ENCODE measurements at regions not wholly inside any gene's neighbourhood (a gene's known extent, or its start where the extent isn't known, plus 50 kb on each side); places are given as distances from the start of the nearest gene placed in this dataset.

DNA sequence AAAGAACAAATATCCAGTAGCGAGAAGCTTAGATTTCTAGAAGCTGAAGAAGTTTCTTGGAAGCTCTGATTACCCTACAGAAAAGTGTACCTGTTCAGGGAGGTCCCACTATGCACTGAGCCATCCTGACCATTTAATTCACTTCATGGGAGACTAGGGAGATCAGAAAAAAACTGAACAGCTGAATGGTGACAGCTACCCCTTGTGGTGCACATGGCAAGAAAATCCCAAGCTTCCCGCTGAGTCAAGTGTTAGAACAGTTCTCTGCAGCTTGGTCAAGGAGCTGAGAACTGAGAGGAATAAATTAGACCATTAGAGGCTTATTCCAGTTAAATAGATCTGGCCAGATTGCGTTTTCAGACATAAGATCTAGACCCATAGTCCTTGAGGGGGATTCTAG lies 197.2 kb upstream of the VEPH1 start:
- DNase-seq: no peak

DNA sequence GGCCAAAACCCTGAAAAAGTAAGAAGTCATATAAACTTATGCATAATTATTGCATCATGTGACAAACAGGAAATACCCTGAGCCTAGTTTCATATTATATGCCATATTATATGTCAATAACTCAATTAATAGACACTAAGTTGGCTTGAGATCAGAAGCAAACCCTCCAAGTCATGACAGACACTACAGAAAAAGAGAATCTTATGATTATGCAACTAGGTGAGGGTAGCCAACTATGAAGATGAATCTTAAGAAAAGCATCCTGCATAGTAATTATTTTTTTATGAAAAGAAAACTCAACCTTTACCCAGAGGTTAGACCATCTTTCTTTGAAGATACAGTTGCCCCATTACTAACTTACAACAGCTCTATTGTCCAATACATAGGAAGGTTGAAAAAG lies 192.4 kb upstream of the VEPH1 start:
- DNase-seq: no peak

DNA sequence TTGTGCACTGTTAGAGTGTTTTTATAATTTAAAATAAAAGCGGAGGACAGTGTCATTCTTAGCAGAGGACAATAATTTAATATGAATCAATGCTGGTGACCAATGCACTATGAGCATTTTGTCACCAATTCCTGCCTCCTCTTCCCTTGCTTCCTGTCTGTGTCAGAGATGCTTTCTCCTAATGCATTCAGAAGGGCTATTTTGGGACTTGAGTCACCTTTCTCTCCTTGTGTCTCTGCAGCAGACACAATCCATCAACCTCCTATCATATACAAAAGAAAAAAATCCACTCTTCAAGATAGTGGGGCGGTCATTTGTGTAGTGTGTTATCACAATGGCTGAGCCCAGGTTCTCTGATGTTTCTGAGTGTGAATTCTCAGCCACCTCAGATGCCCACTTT lies 191.9 kb upstream of the VEPH1 start:
- DNase-seq: no peak

DNA sequence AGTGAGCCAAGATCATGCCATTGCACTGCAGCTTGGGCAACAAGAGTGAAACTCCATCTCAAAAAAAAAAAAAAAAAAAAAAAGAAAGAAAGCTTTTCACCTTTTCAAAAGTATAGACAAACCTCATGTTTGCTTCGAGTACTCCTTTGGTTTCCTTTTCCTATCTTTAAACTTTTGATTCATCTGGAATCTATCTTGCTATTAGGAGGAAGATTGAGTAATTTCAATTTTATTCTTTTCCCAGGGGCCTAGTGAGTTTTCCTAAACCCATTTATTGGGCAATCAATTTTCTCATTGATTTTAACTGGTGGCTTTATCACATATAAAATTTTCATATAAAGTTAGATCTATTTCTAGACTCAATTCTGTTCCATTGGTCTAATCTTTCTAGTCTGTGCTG lies 190.5 kb upstream of the VEPH1 start:
- DNase-seq: no peak

DNA sequence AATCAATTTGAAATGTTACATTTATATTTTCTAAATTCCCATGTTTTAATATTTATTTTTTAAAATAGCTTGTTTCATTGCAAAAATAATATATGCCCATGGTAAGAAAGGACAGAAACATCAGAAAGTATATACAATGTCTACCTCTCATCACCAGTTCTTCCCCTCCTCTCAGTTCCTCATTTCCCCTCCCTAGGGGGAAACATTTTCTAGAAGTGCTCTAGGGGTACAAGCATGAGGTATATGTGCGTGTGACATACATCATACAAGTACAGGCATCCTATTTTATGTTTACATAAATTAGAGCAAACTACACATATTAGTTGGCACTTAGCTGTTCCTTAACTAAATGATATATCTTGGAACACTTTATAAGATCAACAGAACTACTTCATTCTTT lies 189.3 kb upstream of the VEPH1 start:
- no peak for DNase-seq

DNA sequence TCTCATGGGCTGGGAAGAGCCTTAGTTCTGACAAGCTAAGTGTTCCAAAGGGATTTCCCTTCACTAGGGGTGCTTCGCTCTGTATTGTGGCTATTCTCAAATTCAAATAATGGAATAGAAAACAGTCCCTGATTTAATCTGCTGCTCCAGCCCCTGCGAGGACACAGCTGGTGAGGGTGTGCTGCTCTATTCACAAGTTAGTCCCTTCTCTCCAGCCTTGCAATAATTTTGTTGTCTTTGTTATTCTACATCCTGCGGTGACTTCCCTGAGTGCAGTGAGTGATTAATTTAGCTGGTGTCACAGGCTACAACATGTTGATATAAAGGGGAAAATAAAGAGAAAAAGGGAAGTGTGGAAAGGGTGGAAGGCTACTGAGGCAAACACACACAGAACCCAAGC lies 180.5 kb upstream of the VEPH1 start:
- DNase-seq: no peak

DNA sequence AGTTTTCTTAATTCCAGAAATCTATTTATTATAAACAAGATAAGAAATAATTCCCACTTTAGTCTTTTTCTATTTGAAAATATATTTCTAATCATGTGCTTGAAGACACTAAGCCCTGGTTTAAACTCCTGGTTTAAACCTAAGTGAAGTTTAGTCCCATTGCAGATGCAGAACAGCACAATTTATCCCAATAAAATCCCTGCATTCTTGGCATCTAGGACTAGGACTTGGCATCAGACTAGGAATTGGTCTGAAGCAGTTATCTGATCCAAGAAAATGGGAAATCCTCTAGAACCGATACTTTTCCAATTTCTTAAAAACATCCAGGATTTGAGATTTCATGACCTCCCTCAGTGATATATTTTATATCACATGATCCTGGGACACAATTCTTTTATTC lies 168.8 kb upstream of the VEPH1 start:
- DNase-seq: no peak

DNA sequence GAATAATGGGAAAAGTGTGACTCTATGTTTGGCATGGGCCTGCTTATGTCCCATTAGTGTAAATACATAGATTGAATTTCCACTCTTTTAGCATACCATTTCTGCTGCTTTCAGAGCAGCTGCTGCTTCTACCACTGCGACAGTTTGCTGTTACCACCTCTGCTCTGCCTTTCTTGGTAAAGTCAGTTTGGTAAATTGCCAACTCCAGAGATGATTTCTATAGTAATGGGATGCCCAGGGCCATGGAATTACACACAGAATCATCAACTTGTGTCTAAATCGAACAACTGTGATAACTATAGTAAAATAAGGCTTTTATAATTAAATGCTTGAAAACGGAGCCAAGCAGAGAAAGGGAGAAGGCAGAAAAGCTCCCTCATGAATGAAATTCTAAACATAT lies 168.4 kb upstream of the VEPH1 start:
- no peak for DNase-seq

DNA sequence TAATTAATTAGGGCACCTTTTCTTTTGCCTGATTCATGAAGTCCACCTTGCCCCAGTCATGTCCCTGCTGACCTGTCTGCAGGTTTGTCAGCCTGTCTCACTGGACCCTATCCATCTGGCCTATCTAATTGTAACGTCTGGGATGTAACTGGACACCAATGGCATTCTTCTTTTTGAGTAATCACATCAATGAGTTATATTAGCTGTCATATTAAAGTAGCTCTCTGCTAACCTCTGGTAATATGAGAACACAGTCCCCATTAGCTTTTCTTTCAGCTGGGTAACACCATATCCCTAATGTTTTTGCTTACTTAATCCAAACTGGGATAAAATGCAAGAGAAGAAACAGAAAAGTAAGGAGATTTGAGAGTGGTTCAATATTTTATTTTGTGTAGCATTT lies 166.2 kb upstream of the VEPH1 start:
- DNase-seq: no peak

DNA sequence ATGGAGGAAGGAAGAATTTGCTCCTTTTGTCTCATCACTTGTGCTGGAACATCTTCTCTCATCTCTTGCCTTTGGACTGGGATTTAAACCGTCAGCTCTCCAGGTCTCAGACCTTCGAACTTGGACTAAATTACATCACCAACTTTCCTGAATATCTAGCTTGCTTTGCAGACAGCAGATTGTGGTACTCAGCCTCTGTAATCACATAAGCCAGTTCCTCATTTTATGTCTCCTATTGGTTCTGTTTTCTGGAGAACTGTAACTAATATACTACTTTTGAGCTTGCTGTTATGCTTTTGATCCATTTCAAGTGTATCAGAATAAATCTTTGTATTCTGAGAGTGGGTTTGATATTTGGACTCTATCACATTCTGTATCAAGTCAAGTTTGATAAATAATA lies 164.3 kb upstream of the VEPH1 start:
- no peak for DNase-seq

DNA sequence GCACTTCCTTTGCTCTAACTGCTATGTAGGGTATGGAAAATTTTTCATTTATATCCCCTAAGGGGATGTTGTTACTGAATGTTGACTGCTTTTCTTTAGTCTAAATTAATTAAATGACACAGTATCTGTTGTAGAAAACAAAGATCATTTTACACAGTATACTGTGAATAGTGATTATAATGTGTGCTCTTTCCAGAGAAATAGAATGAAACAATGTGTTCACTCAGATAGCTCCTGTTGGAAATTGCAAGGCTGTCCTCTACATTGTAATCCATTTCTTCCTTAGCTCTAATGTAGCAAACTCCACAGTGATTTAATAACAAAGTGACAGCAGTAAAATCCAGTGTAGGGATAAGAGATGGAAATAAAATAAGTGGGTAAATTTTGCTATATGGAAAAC lies 159.0 kb upstream of the VEPH1 start:
- DNase-seq: no peak

DNA sequence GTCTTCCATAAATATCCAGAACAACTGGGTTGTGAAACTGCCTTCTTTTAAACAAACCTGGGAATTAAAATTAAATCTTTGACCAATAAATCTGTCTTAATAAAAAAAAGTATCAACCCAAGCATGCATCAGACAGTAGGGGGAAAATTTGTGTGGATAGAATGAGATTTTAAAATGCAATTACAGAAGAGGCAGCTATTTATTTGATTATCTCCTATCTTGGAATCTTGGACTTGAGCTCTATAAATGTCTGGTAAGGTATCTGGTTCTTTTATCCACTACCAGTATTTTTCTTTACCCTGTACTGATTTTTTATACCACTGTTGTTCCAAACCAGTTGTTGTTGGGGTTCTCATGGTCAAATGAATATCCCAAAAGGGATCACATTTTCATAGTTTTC lies 157.6 kb upstream of the VEPH1 start:
- DNase-seq: no peak

DNA sequence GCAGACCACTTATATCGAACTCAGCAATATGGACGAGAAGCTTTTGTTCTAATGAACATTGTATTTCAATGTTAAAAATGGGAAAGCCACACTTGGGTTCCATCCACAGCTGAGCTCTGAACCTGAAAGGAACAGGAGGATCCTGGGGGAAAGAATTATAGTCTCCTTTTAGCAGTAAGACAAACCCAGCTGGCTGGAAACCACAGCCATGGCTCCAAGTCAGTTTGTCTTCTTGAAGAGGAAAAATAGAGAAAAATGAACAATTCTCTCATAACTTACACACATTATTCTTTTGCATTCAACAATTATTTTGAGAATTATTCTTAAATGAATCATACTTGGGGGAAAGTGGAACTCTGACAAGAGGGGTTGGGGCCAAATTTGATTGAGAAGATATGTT lies 149.2 kb upstream of the VEPH1 start:
- DNase-seq: no peak

DNA sequence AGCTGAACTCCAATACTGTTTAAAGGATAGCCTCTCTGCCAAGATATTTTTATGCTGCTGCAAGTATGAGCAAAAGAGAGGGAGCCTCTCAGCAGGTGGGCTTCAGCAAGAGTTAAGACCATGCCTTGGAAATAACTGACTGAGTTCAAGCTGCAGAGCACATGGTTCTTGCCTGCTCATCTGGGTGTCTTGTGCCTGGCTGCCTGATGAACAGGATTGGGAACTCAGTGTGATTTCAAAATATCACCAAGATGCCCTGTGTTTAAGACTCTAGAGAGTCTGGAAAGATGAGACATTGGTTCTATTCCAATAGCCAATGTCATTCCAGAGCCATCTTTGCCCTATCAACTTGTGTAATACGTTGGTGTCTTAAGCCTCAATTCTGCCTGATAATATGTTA lies 147.5 kb upstream of the VEPH1 start:
- DNase-seq: no peak

DNA sequence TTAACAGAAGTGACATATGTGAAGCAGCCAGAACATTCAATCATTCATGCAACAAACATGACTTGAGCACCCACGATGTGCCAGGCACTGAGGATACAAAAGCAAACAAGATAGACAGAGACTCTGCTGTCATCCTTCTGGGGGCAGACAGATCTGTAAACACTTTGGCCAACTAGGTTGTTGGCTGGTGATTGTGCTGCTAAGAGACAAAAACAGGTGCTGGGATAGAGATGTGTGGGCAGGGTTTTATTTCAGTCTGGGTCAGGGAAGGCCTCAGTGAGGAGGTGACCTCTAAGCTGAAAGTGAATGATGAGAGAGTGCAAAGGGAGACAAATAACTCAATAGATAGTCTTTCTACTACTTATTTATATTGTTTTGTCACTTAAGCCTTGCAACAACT lies 147.0 kb upstream of the VEPH1 start:
- no peak for DNase-seq

DNA sequence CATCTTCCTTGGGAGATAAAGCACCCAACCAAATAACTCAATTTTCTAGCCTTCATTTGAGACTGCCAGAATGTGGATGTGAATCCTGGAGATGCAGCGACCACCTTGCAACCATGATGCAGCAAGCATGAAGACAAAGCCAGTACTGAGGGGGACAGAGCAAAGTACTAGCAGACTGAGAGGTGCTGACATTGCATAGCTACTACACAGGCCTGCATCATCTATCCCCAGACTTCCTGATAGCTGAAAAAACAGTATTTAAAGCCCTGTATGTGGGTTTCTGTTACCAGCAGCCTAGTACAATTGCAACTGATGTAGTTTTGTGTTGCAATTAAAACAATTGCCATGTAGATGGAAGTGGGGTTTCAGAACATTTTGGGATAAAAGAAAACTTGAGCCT lies 146.3 kb upstream of the VEPH1 start:
- no peak for DNase-seq

DNA sequence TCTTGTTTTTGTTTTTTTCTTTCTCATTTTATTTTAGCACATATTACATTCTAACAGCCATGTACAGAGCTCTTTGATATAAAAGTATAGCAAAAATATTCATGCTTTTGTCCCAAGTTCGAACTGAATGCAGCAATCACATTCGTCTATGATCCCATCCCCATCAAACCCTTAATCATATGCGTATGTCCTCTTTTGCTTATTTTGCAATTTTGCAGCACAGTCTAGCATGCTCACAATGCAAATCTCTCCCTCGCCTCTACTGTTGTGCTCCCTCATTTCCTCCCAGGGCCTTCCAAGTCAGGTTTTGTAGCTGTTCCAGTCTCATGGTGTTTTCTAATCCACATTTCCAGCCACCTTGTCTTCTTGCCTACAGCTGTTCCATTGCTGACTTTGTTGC lies 144.6 kb upstream of the VEPH1 start:
- no peak for DNase-seq

DNA sequence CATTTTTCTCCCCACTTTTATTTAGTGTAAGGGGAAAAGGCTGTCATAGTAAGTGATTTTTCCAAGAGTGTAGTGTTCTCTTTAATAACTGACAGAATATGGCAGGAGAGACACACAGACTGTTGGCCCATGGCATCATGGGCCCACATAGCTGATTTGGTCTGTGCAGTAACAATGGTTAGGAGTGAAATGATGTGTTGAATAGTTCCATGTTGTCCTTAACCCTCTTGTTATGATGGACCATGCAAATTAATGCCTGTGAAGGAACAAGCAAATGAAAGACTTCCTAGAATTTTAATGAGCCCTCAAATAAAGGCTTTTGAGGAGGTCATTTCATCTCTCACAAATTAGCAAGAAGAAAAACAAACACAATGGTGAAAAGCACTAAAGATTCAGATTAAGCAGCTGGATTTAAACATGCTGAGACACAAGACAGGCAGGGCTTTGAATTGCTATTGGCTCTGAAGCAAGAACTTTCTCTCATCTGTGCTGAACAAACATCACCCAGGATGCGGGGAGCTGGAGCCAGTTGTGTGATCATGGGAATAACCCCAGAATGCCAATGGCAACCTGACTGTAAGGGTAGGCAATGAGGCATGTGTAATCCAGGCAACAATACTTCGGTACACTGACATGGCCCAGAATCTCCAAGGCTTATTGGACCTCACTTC lies 136.7 kb upstream of the VEPH1 start:
- DNase-seq: no peak

DNA sequence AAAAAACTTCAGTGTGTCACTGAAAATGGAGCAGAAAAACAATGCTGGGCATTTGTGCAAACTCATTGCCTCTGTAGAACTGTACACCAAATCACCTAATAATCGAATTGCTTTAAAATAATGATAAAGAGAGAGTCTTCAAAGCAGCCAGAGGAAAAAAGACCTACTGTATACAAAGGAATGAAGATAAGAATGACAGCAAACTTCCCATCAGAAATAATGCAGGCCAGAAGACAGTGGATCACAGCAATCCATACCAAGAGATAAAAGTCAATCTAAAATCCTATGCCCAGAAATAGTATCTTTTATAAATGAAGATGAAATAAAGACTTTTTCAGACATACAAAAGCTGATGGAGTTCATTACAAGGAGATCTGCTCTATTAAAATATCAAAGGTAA lies 134.7 kb upstream of the VEPH1 start:
- DNase-seq: no peak

DNA sequence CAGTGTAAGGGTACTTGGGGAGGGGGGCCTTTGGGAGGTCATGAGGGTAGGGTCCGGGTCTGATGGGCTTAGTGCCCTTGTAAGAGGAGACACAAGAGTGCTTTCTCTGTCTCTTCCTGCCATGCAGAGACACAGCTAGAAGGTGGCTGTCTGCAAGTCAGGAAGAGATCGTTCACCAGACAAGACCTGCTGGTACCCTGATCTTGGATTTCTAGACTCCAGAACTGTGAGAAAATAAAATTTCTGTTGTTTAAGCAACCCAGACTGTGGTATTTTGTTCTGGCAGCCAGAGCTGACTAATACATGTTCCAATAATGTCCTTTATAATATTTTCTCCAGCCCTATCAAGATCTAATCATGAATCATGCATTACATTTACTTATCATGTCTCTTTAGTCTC lies 130.0 kb upstream of the VEPH1 start:
- no peak for DNase-seq

DNA sequence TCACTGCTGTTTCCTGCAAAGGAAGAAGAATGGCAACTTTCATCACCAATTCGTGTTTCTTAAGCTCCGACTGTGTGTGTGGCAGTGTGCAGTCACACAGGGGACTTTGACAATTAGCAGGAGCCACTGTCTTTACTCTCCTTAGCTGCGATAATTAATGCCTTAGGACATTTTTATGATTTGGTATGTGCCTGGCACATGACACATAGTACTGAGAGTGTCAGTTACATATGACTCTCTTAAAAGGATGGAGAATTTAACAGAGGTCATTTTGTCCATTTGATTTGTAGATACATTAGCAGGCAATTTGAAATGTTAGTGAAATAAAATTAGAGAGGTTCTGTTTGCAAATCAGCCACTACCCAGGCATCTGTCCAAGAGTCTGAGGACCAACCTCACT lies 128.9 kb upstream of the VEPH1 start:
- no peak for DNase-seq

DNA sequence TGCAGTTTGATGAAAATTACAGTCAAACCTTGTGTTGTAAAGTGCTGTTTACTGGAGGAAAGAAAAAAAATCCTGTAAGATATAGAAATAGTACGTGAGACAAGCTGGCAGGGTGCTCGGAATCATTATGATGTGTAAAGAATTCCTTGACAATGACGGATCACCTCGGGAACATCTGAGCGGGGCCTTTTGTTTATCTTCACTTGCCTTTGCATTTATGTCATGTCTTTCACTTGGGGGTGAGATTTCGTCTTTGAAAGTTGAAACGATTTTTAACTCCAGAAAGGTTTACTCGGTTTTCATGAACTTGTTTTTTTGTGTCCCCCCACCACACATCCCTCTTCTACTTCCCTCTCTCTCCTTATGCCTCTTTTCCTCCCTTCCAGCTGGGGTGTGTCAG lies 128.3 kb upstream of the VEPH1 start:
- no peak for DNase-seq

DNA sequence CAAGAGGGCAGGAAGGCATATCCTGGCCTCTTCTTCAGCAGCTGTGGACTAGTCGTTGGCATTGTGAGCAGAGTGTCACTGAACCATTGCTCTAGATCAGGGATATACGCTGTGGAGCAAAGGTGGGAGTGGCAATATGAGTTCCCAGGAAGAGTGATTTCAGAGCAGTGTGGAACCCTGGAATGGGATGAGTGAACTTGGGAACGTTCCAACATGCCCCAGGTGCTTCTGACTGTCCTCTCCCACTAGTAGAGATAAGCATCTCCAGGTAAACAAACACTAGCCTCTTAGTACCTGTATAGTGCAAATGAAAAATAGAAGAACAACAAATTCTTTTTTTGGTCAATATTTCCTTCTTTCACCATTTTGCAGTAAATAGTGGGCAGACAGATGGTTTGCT lies 123.6 kb upstream of the VEPH1 start:
- no peak for DNase-seq

DNA sequence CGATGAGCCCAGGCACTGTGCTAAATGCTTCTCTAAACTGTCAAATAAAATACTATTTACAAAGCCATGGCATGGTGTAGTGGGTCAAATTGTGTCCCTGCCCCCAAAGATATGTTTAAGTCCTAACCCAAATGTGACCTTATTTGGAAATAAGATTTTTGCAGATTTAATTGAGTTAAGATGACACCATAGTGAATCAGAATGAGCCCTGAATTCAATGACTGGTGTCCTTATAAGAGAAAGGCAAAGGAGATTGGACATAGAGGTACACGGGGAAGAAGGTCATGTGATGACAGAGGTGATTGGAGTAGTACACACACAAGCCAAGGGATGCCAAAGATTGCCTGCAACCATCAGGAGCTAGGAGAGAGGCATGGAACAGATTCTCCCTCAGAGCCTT lies 121.6 kb upstream of the VEPH1 start:
- no peak for DNase-seq

DNA sequence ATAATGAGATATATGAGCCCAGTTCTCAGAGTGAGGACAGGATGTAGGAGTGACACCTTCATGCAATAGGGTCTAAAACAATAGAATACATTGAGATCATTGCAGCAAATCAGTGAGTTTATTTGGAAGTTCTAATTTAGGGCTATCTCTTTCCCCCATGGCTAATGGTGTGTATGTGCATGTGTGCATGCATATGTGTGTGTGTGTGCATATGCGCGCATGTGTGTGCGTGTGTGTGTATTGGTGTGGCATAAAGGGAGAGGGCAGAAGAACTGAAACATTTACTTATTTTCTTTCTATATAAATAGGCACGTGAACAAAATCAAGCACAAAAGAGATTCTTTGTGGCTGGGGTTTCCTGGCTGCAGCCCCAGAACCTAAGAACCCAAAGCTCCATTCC lies 115.7 kb upstream of the VEPH1 start:
- DNase-seq: no peak

Measured in DMS79 (cell line).